H4 (cell line): ENCODE measurements at regions not wholly inside any gene's neighbourhood (a gene's known extent, or its start where the extent isn't known, plus 50 kb on each side); places are given as distances from the start of the nearest gene placed in this dataset.

Source experiments
- DNase-seq: peaks from one replicate; pipeline ENCODE4 v3.0.0-alpha.2; 2015; ENCODE audit warnings: low spot score

DNA sequence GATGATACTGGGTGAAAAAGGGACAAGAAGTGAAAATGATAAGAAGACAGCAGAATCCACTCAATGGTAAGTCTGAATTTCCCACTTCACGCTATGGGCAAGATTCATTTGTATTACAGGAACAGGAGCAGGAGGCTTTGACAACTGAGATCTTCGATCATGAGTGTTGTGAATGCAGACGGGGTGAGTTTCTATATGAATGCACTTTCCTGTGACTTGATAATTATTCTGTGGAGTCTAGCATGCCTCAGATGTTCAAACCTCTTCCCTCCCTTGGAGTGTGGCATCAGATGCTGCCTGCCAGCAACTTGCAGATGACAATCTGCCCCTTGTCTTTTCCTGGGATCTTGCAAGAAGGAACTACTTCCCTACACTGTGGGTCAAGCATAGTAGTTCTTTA is 225.4 kb downstream of the HLX start:
- DNase-seq = no peak

DNA sequence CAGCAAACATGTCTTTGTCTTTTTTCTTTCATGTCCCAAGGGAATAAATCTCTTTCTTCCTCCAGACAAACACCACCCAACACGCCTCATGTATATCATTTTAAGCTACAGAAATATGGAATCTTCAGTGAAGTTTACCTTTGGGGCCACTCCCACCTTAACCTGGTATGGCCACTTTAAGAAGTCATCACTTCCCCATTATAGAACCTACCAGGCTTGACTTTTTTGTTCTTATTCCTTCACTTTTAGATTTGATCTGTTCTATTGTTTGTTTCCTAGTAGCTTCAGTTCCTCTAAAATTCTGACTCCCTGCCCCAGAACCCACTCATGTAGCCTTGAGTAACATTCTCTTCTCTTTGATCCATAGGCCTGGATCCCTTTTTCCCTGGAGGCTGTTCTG is 226.3 kb downstream of the HLX start:
- DNase-seq = no peak

DNA sequence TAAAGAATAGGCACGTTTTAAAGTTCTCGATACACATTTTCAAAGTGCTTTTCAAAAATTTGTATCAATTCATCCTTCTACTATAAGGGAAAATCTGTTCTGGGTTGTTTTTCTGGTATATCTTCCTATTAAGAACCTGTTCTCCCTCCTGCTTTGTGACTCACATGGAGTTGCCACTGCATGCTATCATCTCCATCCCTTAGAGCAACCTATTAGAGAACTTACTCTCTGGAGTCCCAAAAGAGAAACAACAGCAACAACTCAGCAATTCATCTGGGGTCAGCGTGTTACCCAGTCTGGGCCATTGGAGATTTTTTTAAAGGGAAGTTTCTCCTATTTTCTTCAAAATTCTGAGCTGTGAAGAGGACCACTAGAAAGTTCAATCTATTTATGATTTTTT is 227.4 kb downstream of the HLX start:
- no peak for DNase-seq

DNA sequence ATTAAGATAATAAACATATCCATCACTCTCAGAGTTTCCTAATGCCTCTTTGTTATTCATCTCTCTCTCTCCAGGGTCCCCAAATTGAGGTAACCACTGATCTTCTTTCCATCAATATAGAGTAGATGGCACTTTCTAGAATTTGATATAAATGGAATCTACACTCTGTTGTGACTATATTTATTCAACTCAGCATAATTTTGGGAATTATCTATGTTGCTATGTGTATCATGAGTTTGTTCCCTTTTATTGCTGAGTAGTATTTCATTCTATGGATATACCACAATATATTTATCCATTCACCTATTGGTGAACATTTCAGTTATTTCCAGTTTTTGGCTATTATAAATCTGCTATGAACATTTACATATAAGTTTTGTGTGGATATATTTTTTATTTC is 230.7 kb downstream of the HLX start:
- DNase-seq = no peak

DNA sequence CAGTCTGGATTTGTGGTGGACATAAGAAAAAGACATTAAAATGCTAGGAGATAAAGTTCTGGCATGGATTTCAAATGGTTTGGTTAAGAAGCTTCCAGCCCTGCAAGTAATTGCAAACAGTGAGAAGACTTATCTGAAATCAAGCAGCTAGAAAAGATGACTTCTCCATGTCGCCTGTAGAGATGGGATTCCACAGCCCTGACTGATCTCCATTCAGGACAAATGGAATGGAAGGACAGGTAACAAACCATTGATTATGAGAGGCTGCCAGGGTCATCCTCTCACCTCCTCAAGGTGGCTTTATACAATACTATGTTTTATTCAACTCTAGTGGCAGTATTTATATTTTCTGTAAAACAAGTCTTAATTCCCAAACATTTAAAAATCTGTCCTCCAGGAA is 237.9 kb downstream of the HLX start:
- DNase-seq = no peak

DNA sequence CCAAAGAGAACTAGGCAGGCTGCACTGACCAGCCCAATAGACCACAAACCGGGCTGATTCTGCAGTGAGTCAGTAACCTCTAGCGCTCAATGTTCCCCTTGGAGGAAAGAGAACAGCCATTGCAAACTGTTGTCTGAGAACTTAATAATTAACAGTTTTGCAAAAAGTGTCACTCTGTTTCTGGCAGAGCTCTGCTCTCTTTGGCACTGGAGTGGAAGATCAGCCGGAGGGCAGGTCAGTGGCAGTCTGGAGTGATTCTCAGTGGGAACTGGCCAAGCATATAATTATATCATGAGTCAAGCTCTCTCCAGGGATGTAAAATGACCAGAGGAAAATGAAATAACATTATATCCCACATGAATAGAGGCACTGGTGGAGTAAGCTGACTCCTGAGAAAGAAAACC is 238.3 kb downstream of the HLX start:
- DNase-seq = peak; percentile 43

DNA sequence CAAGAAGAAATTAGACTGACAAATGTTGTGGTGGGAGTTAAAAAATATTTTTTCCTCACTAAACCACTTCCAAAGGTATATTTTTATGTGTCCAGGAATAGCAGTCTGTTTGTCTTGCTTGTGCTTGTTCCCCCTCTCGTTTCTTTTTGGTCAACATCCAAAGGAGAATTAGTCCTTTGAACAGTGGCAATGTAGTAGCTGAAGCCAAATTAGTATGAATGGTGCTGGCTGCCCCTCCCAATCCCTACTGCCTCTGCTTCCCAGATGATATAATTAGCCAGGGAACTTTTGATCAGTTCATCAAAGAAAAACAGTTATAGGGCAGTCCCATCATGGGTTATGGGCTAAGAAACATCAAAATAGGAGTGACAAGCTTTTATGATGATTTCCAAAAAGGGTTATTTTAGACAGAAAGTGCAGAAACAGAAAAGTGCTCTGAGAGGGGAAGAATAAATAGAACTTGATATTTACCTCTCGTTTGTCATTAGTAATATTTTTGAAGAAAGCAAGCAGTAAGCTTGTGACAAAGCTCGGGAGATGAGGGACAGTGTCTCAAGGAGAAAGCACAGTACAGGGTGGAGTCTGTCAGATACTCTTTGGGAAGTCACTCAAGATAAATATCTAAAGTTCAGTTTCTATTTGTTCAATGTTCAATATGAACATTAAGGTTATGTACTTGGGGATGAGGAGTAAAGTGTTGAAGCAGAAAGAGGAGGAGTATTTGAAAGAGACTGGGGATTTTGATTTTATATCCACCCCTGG is 239.1 kb downstream of the HLX start:
- no peak for DNase-seq

DNA sequence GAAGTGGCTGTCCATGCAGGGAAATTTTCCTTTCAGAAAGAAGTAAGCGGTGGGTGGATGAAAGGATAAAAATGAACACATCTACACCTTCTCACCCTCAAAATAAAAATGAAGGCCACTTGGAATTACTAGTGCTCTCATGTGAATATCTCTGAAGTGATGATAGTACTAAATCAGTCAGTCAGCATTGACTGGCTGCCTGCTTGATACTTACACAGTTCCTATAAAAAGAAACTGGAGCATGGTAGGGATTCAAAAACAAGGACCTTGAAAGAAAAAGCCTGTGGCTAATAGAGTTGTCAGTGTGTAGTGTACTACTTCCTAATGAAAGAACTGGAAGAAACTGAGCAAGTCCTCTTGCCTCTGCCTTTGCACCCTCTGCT is 239.7 kb downstream of the HLX start:
- DNase-seq = no peak

DNA sequence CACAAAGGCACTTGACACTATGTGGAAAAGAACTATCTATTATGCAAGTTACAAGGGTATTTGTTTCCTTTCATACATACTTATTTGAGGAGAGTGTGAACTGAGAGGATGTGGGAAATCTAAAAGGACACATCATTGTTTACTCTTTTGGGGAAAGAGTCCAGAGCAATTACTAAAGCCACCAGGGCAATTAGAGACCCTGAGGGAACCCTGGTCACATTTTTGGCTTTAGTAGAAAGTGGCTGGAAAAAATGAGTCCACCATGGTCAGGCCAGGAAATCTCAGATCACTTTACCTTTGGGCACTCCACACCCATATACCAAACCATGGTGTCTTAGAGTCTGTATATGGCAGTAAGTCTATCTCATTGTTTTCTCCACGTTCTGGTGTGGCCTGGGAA is 243.3 kb downstream of the HLX start:
- no peak for DNase-seq

DNA sequence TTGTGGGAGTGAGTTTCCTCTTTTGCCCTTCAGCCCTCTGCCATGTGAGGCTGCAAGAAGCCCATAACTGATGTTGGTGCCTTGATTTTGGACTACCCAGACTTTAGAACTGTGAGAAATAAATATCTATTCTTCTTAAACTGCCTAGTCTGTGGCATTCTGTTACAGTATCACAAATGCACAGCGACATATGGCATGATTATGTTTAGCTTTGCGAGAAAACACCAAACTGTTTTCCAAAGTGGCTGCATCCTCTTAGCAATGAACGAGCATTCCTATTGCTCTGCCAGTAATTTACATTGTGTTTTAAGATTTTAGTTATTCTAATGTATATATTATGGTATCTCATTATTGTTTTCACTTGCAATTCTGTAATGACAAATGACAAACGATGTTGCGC is 246.7 kb downstream of the HLX start:
- no peak for DNase-seq

DNA sequence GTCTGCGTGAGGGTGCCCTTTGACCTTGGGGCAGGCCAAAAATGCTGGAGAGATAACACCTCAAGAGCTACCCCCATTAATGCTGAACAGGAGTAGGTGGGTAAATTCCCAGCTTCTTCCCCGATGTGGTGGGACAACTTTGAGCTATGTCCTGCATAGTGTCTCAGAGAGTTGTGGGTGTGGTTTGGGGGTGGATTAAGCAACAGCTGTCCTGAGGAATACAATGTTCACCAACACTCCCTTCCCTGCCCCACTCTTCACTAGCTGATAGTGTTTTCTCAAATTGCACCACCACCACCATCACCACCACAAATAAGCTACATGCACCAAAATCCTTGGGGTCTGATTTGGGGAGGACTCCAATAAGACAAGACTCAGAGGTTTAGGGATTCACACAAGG is 258.4 kb downstream of the HLX start:
- no peak for DNase-seq

DNA sequence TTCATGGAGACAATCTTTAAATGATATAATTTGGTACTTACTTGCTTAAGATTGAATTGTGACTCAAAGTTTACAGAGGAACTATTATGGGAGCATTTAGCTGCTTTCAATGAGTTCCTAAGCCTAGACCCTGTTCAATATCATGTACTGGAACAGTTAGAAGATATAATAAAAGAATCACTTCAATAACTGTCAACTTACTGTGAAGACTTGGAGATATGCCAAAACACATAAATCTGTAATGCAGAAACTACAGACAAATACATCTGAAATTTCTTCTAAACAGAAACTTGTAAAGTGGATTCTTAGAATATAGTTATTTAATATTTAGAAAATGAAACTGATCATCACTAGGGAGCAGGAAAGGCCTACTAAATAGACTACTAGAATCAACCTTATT is 259.3 kb downstream of the HLX start:
- no peak for DNase-seq

DNA sequence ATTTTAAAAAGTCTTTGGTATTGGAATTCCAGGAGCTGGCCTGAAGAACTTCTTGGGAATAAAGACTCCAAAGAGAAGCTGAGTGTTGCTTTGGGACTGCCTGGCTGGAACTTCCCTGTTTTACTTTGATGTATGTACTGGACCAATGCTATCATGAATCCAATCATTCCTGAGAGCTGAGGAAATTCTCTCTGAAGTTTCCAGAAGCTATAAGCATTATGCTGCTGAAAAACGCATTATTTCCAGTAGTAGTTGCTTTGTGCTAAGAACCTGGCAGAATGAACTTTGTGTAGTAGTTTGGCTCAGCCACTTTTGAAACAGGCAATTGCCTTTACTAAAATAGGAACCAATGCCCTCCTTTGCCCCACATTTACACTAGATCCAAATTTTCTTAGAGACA is 260.7 kb downstream of the HLX start:
- no peak for DNase-seq

DNA sequence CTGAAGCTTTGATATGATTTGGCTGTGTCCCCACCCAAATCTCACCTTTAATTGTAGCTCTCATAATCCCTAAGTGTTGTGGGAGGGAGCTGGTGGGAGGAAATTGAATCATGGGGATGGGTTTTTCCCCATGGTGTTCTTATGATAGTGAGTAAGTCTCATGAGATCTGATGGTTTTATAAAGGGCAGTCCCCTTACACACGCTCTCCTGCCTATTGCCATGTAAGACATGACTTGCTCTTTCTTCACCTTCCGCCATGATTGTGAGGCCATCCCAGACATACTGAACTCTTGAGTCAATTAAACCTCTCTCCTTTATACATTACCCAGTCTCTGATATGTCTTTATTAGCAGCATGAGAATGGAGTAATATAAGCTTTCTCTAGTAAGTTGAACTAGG is 261.9 kb downstream of the HLX start:
- DNase-seq = no peak

DNA sequence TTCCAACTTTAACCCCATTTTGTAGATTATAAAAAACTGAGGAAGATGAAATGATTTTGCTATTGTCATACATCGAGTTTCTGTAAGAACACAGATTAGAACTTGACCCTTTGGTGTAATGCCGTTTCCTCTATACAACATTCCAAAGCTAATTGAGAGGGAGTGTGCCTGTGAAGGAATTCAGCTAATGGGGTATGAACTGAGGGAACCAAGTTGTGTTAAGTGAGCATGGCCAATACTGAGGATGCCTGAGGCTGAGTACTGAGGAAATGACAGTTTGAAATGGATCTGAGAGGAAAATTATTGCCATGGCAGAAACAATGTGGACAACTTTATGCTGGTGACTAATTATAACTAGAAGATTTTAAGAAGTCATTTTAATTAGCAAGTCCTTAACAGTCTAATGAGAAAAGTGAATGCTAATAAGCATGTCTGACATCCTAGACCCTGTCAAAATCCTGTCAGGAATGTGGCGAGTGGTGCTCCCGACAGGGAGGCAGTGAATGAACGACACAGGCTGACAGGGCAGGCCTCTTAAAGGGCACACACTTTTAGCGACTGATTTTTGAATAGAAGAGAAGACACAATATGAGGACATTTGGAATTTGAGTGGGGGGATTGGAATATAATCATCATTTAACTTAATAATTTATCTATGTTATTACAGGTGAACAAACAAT is 262.5 kb downstream of the HLX start:
- DNase-seq = no peak

DNA sequence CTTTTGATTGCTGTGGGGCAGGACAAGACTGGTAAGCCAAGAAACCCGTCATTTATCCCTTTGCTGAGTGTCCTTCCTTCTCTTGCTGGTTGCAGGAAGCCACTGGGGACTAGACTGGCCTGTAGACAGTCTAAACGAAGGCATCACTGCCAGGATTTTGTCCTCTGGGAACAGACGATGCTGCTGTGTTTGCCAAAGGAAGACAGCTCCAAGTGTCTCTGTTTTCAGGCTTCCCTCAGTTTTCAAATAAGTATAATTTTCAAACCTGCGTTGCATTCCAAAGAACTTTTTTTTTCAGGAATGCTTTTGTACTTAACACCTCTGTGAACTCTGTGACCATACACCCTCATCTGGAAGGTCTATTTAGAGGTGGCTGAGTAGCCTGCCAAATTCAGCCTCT is 269.4 kb downstream of the HLX start:
- no peak for DNase-seq

DNA sequence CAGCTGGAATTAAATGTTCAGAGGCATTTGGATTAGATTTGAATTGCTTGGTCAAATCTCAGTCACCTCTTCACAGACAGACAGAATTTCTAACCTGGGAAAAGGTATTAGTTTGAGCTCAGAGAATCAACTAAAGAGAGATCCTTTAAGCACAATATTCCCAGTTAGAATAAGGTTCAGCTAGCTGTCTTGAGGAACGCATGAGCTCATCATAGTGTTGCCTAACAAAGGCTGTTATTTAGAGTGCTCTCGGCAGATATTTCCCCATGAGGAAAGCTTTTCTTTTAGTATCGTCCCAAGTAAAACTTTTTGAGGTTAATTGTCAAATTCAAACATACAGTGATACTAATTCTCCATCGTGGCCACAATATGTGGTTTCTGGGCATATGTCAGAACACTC is 269.9 kb downstream of the HLX start:
- no peak for DNase-seq

DNA sequence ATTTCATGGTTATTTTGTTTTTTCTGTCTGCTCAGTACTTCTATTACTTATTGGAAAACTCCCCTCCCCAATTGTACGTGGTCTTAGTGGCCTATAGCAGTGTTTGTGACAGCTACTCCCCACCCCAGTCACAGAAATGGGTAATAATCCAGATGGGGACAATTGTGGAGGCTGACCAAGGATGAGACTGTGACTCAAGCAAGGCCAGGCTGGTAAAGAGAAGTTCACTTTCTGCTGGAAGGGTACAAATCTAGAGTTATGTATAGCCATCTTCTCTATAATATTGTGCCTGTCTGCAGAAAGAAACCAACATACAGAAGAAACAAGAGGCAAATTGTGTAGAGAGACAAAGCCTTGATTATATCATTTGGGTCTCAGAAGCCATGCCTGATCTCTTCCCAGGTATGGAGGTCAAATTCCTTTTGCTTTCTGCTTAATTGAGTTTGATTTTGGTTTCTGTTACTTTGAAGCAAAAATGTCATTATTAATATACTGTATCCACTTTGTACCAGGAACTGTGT is 270.4 kb downstream of the HLX start:
- no peak for DNase-seq

DNA sequence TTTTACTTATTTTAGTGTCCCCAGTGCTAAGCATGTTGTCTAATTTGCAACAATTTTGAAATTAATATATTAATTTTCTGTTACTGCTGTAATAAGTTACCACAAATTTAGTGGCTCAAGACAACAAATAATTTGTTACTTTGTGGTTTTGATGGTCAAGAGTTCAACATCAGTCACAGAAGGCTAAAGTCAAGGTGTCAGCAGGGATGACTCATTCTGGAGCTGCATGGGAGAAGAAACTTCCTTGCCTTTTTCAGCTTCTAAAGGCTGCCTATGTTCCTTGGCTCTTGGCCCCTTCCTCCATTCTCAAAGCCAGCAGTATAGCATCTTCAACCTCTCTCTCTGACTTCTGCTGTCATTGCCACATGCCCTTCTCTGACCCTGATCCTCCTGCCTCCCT is 271.8 kb downstream of the HLX start:
- DNase-seq = no peak

DNA sequence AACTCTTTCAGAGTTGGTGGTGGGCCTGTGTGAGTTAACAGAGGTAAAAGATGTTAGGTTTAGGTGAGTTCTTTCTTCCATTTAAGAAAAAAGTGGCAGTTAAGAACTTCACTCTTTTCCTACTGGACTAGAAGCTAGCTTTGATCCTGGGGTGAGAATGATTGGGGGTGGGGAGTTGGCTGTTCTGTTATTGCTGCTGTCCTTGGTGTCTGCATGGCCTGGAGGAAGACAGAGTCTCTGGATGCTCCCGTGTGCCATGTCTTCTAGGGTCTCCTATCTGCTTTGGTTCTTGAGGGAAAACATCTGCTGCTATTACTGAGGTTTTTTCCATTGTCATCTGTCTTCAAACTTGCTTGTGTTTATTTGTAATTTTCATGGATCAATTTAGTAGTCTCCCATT is 275.7 kb downstream of the HLX start:
- no peak for DNase-seq

DNA sequence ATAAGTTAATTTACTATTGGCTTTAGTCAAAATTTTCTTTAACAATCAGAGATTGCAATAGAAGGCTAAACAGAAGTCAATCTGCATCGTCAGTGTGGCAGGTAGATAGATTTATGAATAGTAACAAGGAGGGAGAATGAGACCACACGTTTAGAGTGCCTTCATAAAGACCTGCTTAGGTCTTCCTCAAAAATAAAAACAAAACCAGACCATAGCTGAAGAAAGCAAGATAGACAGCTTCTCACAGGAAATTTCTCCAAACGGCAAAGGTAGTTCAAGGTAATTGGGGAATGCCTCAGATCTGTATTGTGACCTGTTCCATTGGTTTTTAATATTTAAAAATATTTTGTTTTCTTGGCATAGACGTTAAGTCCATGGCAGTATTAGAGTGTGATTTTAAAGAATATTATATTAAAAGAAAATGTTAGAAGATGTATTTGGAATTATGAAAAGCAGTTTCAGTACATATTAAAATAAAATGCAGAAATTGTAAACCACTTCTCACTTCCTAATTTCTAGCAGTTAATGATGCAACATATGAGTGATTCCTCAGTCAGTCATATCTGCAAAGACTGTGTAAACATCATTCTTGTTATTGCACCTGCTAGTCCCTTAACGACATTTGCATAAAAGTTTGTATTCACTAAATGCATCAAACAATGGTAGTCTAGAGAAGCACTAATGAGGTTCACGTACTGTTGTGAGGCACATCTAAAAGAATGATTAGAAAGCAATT is 278.0 kb downstream of the HLX start:
- no peak for DNase-seq

DNA sequence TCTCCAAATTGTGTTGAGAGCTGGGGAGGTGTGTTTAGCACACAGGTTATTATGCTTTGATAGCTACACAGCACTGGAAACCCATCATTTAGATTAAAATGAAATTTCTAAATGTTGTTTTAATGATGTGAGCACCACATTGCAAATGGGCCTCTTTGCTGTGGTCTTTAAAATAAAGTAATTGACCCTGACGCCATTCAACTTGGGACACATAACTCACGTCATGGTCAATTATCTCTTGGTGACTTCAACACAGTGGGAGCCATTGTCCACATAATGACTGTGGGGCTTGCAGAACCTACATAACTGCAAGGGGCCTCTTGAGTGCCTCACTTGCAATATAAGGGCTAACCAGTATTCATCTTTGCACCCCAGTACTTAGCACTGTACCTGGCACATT is 280.4 kb downstream of the HLX start:
- DNase-seq = no peak

DNA sequence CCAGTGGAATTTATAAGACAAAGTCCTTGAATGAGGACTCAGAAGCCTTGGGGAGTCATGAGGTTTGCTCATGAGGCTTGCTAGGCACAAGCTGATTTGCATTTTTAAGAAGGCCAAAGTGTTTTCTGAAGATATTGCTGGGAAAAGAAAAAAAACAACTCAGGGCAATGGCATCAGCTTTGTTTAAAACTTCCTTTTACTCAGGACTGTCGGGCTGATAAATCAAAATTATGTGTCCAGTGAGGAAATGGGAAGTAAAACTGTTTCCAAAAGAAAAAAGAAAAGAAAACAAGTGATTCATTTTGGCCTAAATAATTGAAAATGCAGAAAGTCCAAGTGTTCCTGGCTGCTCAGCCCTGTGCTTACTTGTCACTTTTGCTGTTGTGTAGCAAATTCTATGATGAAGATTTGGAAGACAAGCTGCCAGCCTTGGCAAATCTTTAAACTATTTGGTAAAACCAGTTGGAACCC is 282.4 kb downstream of the HLX start:
- DNase-seq = no peak
